Fibroblast of the aortic adventitia (primary cell): ENCODE measurements at regions not wholly inside any gene's neighbourhood (a gene's known extent, or its start where the extent isn't known, plus 50 kb on each side); places are given as distances from the start of the nearest gene placed in this dataset.

Experiments
- DNase-seq: peaks from one replicate; pipeline ENCODE4 v3.0.0-alpha.2; 2010; ENCODE audit warnings: low read depth
- H3K4me3 ChIP-seq: 2 replicates; pipeline ENCODE4 v1.5.1; 2011; ENCODE audit warnings: low read depth, mild to moderate bottlenecking, control low read depth, low read length, moderate library complexity
- CTCF ChIP-seq: IDR thresholded peaks from 2 replicates; pipeline ENCODE4 v1.5.1; 2011; ENCODE audit warnings: mild to moderate bottlenecking, low read length, control low read depth, inconsistent platforms; ENCODE audit not compliant: insufficient read depth

DNA sequence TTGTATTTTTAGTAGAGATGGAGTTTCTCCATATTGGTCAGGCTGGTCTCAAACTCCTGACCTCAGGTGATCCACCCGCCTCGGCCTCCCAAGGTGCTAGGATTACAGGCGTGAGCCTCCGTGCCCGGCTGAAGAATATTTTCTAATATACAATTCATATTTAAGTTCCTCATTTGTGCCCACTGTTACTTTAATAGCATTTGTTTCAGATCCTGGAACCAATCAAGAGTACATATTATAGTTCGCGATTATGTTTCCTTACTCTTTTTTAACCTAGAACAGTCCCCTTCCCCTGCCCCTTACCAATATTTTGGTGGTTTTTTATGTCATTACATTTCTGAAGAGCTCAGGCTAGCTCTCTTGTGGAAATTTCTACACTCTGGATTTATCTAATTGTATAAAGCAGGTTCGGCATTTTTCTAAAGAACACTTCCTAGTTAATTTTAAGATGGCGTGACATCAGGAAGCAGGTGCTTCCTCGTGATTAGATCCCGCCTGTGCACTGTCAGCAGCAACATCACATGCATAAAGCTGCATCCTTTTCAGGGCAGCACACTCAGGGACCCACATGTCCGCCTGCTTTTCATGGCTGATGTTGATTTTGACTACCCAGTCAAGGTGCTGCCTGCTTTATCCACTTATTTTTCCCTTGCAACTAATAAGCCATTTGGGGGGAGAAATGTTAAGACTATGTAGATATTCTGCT, 88.7 kb upstream of the EPHB3 start:
- H3K4me3 ChIP-seq = no peak overlapping the region
- no peak for DNase-seq
- TF ChIP-seq CTCF = no peak

DNA sequence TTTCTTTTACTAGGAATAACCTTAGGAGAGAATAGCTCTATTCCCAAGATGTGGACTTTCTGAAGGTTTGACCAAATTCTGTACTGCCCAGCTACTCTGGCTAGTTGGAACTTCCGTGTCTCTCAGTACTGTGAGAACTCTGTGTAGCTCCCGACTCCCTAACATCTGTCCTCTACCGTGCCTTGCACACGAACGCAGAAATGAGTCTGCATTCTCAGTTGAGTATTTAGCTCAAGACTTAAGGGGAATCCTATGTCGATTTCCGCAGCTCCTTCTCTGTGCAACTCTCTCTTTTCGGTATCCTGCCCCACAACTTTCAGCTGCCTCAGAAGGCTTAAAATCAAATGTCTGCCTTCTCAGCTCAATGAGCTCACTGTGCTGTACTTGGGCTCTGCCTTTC, 86.7 kb upstream of the EPHB3 start:
- no peak for DNase-seq
- no peak for TF ChIP-seq CTCF
- no peak overlapping the region for H3K4me3 ChIP-seq

DNA sequence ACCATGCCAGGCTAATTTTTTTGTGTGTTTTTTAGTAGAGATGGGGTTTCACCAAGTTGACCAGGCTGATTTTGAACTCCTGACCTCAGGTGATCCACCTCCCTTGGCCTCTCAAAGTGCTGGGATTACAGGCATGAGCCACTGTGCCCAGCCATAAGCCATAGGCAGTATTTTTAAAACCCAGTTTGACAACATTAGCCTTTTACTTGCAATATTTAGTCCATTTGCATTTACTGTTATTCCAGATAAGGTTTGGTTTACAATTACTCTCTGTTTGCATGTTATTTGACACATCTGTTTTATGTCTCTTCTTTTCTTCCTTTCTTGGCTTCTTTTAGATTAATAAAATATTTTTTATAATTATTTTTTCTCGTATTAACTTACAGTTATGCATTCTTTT, 83.6 kb upstream of the EPHB3 start:
- no peak overlapping the region for H3K4me3 ChIP-seq
- no peak for TF ChIP-seq CTCF
- DNase-seq = no peak

GRCh38 chr3:184479426-184480126, 82.0 kb upstream of the EPHB3 start:
- H3K4me3 ChIP-seq = no peak overlapping the region
- TF ChIP-seq CTCF = no peak
- DNase-seq = no peak

DNA sequence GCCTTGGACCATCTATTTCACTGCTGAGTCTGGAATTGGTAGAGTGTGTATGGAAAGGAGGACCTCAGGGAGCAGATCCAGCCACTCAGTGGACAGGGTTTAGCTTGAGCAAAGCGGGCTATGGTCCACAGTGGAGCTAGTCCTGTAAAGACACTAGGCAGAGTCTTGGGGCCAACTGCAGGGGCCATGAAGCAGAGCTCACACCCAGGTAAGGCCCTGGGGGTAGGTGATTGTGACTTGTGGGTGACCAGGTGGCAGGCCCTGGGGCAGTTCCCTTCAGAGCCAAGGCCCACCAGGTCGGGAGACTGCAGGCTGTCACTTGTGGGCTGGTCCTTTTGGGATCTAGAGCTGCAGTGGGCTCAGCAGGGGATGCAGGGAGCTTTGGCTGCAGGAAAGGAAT, 80.8 kb upstream of the EPHB3 start:
- no peak overlapping the region for H3K4me3 ChIP-seq
- no peak for DNase-seq
- TF ChIP-seq CTCF = no peak

DNA sequence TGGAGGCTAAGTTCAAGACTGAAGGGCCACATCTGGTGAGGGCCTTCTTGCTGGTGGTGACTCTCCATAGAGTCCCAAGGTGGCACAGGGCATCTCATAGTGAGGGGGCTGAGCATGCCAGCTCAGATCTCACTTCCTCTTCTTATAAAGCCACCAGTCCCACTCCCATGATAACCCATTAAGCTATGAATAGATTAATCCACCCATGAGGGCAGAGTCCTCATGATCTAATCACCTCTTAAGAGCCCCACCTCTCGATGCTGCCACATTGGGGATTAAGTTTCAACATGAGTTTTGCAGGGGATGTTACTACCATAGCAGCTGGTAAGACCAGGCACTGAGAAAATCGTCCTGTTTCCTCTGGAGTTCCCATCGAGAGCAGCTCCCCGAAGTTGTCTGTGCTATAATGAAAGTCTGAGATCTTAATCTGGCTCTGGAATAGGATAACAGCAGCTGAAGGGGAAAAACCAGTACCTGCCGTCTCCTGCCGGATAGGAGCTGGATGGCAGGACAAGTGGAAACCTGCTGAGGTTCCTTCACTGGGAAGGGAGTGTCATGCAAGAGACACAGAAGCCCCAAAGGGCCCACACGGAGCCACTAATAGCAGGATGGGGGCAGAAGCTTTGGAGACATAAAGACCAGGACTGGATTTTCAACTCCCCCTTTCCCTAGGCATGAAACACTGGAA, 79.5 kb upstream of the EPHB3 start:
- no peak for TF ChIP-seq CTCF
- no peak overlapping the region for H3K4me3 ChIP-seq
- no peak for DNase-seq
